Osteoblast (primary cell): ENCODE measurements at regions not wholly inside any gene's neighbourhood (a gene's known extent, or its start where the extent isn't known, plus 50 kb on each side); places are given as distances from the start of the nearest gene placed in this dataset.

Experiments used
- DNase-seq: peaks from one replicate; pipeline ENCODE4 v3.0.0; 2011; ENCODE audit warnings: low spot score, mixed read lengths; ENCODE audit not compliant: insufficient read length; ENCODE audit errors: missing footprints
- H2AFZ ChIP-seq: 2 replicates; pipeline ENCODE4 v1.6.0; 2011; ENCODE audit warnings: mild to moderate bottlenecking, low read length
- H3K27ac ChIP-seq: 2 replicates; pipeline ENCODE4 v1.5.1; 2011; ENCODE audit warnings: mild to moderate bottlenecking, low read depth, low read length, moderate library complexity
- H3K27me3 ChIP-seq: 2 replicates; pipeline ENCODE4 v1.6.0; 2012; ENCODE audit warnings: mild to moderate bottlenecking, control low read depth, inconsistent platforms, low read length, moderate library complexity; ENCODE audit not compliant: insufficient read depth
- H3K36me3 ChIP-seq: 2 replicates; pipeline ENCODE4 v1.5.1; 2011; ENCODE audit warnings: mild to moderate bottlenecking, low read length, control low read depth, moderate library complexity; ENCODE audit not compliant: insufficient read depth
- H3K4me1 ChIP-seq: 2 replicates; pipeline ENCODE4 v1.5.1; 2011; ENCODE audit warnings: mild to moderate bottlenecking, low read length, control low read depth, moderate library complexity; ENCODE audit not compliant: insufficient read depth
- H3K4me2 ChIP-seq: 2 replicates; pipeline ENCODE4 v1.6.0; 2011; ENCODE audit warnings: mild to moderate bottlenecking, low read length; ENCODE audit not compliant: insufficient read depth
- H3K4me3 ChIP-seq: fragments of 200-600 bp; sonication (generic); 3 replicates; pipeline ENCODE4 v1.5.1; 2012; ENCODE audit warnings: mild to moderate bottlenecking, low read length, inconsistent platforms; ENCODE audit not compliant: insufficient read depth
- H3K79me2 ChIP-seq: 2 replicates; pipeline ENCODE4 v1.6.0; 2012; ENCODE audit warnings: mild to moderate bottlenecking, low read length, control low read depth, inconsistent platforms; ENCODE audit not compliant: insufficient read depth
- H3K9me3 ChIP-seq: 2 replicates; pipeline ENCODE4 v1.5.1; 2011; ENCODE audit warnings: low read depth, low read length, control low read depth
- H4K20me1 ChIP-seq: 2 replicates; pipeline ENCODE4 v1.6.0; 2012; ENCODE audit warnings: mild to moderate bottlenecking, low read length, control low read depth; ENCODE audit not compliant: insufficient read depth
- CTCF ChIP-seq: IDR thresholded peaks from 2 replicates; pipeline ENCODE4 v1.5.1; 2011; ENCODE audit warnings: mild to moderate bottlenecking, low read depth, low read length, moderate library complexity; ENCODE audit errors: extremely low read depth

- Histone ChIP-seq H3K4me1 (peaks cover 12% of the 10 kb centered on the region), H3K4me2 (no peak overlapping the region), H3K79me2 (no peaks in the 10 kb centered on the region), H3K4me3 (no peak overlapping the region), H3K27me3 (no peaks in the 10 kb centered on the region), H3K27ac (no peak overlapping the region), H3K36me3 (no peaks in the 10 kb centered on the region), H2AFZ (no peak overlapping the region), H3K9me3 (no peaks in the 10 kb centered on the region), H4K20me1 (no peaks in the 10 kb centered on the region)
- no peak for DNase-seq
- TF ChIP-seq CTCF: no peak
These were observed 52.8 kb upstream of the KLF6 start for GRCh38 chr10:3837647-3838459.

- Histone ChIP-seq H3K27ac (no peak overlapping the region), H3K4me3 (no peak overlapping the region)
- no peak for DNase-seq
These were observed 51.3 kb upstream of the KLF6 start for GRCh38 chr10:3836222-3836820.

GRCh38 chr10:3835770-3836169 is 50.8 kb upstream of the KLF6 start:
- Histone ChIP-seq H3K27ac (no peak overlapping the region), H2AFZ (peak overlapping the region; percentile 60), H3K4me3 (no peak overlapping the region), H3K9me3 (no peaks in the 10 kb centered on the region), H4K20me1 (no peaks in the 10 kb centered on the region), H3K27me3 (no peaks in the 10 kb centered on the region), H3K36me3 (no peaks in the 10 kb centered on the region), H3K79me2 (no peaks in the 10 kb centered on the region), H3K4me2 (no peak overlapping the region), H3K4me1 (peaks cover 8% of the 10 kb centered on the region)
- DNase-seq: no peak
- no peak for TF ChIP-seq CTCF

More at GRCh38 chr10:3836222-3836820, 51.3 kb upstream of the KLF6 start:
- H3K27me3 ChIP-seq: no peaks in the 10 kb centered on the region
- no peaks in the 10 kb centered on the region for H3K9me3 ChIP-seq
- no peak overlapping the region for H2AFZ ChIP-seq
- no peaks in the 10 kb centered on the region for H3K79me2 ChIP-seq
- H4K20me1 ChIP-seq: no peaks in the 10 kb centered on the region
- H3K4me1 ChIP-seq: peaks cover 12% of the 10 kb centered on the region
- TF ChIP-seq CTCF: no peak
- no peaks in the 10 kb centered on the region for H3K36me3 ChIP-seq
- H3K4me2 ChIP-seq: no peak overlapping the region

GRCh38 chr10:3834947-3835346 is 49.9 kb upstream of the KLF6 start:
- Histone ChIP-seq H3K27me3 (no peaks in the 10 kb centered on the region), H3K79me2 (no peaks in the 10 kb centered on the region), H2AFZ (no peak overlapping the region), H3K36me3 (no peaks in the 10 kb centered on the region), H4K20me1 (no peaks in the 10 kb centered on the region), H3K9me3 (no peaks in the 10 kb centered on the region), H3K4me2 (no peak overlapping the region), H3K27ac (no peak overlapping the region), H3K4me3 (no peak overlapping the region), H3K4me1 (no peaks in the 10 kb centered on the region)
- TF ChIP-seq CTCF: no peak
- DNase-seq: no peak
